Amniotic stem cell (primary cell): ENCODE measurements at regions not wholly inside any gene's neighbourhood (a gene's known extent, or its start where the extent isn't known, plus 50 kb on each side); places are given as distances from the start of the nearest gene placed in this dataset.
A peak's percentile ranks its signal among the peaks of the same experiment; 100 is the strongest.

ENCODE experiments used
- DNase-seq: peaks from one replicate; lab custom pipeline; 2025; lab: John Stamatoyannopoulos, UW

DNA sequence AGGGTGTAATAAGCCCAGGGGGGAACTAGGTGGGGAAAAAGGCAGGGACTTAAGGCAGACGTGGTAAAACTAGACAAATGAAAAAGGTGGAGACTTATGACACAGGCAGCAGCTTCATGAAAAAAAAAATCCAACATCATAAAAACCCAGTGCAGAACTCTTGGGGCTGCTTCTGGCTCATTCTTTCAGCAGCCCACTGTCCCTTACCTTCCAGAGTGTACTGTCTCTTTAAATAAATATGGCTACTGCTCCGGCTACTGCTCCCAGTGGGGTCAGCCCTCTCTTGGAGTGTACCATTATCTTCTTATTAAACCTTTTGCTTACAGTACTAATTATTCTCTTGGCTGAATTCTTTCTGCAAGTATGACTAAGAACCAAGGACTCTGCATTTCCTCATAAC, 699.5 kb downstream of the DSC3 start:
- no peak for DNase-seq

DNA sequence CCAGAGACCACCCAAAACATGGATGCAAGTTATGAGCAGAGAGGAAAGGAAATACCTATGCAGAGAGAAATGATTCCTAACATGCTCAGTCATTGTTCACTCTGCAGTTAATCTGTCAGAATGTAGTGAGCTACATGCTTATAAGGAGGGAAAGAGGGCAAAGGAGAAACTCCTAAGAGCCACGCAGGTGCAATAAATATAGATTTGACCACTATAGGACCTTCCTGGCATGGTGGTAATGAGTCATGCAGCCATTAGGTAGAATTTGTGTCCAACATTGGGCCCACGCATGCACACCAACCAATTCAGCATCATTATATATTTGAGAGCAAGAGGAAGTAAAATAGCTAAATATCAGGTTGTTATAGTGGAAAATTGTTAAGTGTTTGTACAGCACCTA, 699.9 kb downstream of the DSC3 start:
- no peak for DNase-seq

DNA sequence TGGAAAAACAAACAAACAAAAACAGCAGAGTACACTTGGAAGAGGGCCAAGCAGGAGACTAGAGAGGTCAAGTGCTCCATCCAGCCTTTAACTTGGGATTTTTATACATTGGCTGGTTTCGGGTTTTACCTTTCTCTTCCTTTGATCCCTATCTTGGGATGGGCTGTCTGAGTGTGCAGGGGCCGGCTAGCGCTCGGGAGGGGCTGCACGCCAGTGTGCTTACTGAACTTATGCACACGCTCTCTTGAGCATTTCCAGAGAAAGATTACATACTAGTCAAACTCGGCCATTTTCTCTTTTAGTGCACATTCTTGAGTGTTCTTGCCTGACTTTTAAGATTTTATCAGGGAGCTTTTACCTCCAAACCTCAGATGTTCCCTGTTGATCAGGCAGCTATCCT, 707.8 kb downstream of the DSC3 start:
- DNase-seq: no peak

DNA sequence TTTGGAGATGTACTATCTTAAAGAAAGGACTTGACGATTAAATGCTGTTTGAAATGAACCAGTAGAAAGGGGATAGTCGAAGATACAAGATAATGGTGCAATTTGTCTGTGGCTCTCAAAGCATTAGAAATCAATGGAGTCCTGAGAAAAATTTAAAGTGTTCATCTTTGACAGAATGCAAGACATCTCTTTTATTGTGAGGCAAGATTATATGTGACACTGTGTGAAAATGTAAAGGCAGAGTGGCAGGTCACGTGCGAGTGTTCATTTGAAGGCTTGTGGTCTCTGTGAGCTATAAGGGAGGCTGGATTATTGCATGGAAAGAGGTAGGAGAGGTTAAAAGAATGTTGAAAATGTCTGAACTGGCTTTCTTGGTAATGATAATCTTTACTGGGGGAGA, 709.2 kb downstream of the DSC3 start:
- no peak for DNase-seq

DNA sequence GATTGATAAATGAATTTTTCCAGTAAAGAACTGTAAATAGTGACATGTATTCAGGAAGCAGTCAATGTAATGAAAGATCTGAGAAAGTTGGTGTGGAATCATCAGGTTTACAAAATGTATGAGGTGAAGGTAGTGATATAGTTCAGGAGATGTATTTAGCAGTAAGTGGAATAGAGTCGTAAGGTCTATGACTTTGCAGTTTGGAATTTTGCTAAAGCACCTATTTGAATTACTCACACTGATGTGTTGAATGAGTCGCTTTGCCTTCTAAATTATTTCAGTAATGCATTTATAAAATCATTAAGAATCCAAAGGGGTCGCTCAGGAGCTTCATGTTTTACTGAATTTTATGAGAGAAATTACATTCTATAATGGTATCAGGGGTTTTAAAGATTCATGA, 713.7 kb downstream of the DSC3 start:
- no peak for DNase-seq

DNA sequence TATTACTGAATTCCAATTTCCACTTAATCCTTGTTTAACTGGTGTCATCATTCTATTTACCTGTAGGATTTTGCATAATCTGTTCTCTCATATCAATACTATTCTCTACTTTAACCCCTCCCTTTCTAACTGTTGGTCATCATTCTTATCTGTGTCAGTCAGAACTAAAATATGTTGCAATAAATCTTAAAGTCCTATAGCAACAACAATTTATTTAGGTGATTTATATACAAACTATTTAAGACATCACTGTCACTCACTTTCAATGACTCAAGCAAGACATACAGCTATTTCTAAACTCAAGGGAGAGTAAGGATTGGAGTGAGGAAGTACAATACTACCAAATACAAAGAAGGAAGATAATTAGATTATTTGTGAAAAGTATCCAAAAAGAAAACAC, 740.4 kb downstream of the DSC3 start:
- DNase-seq: no peak

DNA sequence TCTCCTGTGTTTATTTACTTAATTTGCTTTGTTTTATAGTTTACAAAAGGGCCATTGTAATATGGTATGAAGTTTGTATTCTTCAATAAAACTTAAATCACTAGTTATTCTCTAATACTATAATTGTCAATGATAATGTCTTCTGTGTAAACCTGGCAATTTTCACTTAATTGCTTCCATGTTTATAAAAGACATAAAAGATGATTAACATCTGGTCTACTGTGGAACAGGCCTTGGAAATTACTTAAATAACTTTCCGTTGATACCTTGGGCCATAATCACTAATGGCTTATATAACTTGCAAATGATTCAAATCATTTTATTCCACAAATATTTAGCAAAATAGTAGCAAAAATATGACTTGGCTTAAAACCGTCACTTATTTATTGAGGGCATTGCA, 743.8 kb downstream of the DSC3 start:
- DNase-seq: no peak

DNA sequence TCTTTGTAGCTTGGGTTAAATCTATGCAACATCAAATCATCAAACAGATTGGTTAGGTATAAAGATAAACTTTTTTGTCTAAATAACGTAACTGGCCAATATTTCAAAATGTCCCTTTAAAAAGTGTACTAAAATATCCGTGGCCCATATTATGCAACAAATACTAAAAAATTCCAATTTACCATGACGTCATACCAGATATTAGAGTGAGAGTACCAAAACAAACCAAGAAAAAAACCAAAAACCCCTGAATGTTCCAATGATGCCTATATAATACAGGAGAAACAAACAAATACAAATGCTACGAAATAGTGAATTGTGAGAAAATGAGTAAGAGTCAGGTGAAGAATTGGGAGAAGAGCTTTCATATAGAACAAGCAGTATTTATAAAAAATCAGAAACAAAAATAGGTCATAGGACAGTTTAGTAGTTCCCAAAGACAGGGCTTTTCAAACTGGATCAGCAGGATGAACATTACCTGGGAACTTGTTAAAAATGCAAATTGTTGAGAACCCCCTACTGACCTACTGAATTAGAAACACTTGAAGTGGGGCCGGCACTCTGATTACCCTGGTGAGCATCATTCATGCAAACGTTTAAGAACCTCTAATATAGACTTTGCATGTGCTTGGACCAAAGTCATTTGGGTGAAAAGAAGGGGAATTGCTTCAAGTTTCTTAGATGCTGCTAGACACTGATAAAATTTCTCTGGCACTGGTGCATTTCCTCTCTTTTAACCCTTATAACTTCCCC, 753.7 kb downstream of the DSC3 start:
- DNase-seq: no peak

DNA sequence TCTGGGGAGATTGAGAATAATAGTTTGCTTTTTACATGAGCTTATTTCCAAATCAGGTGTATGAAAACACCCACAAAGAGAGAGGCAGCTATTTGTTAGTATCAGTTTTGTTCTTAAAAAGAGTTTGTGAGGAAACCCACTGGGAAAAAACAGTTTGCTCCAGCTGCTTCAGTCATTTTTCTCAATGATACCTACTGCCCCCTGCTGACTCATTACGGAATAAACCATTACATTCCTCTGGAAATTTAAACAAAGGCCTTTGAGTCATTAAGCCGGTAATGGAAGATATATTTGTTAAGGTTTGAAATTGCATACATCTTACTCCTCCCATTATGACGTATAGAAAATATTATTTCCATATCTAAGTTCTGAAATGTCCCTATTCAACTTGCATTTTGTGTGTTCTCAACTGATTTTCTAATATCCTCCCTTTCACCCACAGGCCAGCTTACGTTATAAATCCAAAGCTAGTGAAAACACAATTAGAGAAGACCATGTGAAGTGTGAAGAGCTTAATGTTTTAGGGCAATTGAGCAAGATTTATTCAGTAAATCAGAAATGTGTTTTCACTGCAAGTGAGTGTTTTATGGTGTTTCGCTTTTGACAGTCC, 761.6 kb downstream of the DSC3 start:
- DNase-seq: peak; percentile 31

DNA sequence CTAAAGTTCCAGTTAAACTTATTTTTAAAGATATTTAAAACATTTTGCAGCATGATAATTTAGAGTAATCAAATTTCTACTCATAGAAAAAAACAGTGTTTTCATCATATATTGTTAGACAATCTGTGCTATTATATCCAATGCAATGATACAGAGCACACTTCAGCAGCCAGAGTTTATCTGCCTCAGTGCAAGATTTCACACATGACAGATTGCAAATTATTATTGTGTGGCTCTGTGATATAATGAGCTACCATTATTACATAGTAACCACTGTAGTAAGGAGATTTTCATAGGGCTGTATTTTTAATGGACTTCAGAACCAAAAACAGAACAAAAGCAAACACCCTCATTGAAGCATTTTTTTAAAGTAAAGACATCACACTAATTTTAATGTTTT, 762.4 kb downstream of the DSC3 start:
- no peak for DNase-seq

DNA sequence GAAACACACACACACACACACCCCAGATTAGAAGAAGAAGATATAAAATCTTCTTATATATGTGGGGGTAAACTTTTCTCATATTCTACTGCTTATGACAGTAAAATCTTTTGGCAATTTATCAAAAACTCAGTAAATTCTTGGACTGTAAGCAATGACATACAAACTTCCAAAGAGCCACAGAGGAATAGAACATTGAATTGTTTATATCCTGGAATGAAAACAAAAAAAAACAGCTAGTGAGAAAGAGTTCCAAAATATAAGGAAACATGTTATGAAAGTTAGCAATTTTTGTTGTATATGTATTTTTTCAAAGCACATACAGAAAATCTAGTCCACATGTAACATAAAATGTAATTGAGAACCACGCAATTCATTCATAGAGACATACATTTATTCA, 764.9 kb downstream of the DSC3 start:
- no peak for DNase-seq

DNA sequence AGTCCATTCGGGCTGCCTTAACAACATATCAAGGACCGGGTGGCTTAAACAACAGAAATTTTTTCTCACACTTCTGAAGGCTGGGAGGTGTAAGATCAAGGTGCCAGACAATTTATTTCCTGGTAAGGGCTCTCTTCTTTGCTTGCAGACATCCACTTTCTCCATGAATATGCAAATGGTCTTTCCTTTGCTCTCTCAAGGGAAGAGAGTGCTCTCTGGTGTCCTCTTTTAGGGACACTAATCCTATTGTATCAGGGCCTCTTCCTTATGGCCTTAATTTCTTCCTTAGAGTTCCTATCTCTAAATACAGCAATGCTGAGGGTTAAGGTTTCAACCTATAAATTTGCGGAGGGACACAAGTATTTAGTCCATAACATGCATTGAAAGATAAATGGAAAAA, 770.8 kb downstream of the DSC3 start:
- no peak for DNase-seq

DNA sequence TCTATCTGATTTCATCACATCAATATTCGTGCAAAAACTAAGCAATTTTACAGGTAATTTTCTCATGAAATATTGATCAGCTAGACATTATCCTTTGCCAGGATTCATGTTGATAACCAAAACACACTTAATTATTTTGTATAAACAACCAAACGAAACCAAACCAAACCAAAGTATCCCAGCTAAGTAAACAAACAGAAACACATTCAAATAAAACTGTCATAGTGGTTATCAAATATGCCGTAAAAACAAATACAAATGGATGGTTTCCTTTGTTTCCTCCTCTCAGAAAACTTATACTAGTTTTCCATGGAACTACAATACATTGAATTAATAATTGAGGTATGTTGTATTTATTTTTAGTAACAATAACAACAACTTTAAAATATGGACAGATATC, 777.4 kb downstream of the DSC3 start:
- DNase-seq: no peak

DNA sequence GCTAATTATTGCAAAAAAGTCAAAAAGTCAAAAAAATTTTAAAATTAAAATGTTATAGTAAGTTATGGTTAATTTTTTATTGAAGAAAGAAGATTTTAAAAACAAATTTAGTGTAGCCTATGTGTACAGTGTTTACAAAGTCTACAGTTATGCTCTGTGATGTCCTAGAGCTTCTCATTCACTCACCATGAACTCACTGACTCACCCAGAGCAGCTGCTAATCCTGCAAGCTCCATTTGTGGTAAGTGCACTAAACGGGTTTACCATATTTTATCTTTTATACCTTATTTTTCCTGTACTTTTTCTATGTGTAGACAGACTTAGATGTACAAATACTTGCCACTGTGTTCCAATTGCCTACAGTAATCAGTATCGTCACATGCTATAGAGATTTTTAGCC, 788.2 kb downstream of the DSC3 start:
- DNase-seq: no peak

DNA sequence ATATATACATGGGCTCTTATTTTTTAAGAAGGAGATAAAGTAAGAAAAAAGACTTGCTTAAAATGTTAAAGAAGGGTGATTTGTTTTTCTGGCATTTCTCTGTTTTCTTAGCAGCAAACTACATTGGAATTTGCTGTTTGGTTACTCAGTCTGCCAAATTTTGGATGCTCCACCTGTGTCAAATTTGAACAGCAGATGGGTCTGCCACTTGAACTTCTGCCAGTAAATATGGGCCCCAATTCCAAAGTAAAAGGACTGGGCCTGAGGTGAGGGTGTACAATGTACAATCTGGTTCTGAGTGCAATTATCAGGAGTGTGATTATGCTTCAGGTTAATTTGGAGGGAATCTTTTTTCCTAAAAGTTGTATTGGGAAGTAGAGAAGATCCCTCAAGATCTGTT, 794.5 kb downstream of the DSC3 start:
- DNase-seq: no peak

DNA sequence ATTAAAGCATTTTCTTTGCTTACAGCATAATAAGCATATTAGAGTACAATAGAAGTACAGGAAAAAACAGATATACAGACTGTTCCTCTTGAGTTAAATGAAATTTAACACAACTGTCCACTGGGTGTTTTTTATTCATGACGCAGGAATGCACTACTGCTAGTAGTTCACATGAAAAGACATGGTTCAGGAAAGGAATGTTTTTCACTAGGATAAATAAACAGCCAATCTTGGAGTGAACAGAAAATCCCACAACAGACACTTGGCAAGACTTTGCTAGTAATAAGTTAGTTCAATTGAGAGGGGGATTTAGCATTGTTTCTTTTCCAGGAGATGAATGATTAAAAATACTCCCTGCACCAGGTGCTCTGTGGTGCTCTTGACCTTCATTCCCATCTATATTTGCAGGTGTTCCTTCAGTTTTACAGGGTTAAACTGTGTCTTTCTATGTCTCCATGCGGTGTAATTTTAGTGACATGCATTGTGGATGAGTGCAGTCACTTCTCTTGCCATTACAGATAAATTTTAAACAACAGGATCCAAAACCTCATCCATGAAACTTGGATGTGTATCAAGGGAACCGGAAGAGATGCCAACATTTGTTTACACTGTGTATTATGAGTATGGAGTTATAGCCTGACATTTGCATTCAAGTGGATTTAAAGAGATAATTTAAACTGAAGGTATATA, 796.6 kb downstream of the DSC3 start:
- no peak for DNase-seq

DNA sequence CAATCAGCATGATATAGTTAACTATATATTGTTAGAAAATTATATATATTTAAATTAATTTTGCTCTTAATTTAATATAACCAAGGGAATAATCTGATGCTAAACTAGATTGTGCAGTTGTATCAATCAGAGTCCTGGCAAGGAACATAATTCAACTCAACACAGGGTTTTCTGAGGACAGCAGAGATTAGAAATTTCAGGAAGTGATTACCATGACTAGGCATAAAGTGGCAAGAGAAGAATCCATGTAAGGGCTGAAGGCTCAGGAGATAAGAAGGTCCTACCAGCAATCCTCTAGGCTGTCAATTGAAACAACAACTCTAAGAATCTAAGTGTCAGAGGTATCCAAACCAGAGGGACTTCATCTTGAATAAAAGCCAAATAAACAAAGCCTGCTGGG, 807.8 kb downstream of the DSC3 start:
- DNase-seq: no peak

DNA sequence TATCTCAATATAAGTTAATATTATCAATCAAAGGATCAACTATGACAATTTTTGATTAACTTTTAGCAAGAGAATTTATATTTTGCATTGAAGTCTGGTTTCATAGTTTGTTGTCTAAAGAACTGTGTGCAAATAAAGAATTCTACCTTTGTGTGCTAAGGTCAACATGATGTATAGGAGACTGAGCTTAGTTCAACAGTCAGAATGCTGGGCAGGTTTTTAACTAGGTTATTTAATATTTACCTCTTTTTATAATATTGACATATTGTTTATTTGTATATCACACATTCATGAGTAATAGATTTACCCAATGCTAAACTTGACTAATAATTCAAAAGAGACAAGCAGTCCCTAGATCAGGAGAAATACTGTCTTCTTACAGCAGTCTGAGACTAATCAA, 831.4 kb downstream of the DSC3 start:
- no peak for DNase-seq

DNA sequence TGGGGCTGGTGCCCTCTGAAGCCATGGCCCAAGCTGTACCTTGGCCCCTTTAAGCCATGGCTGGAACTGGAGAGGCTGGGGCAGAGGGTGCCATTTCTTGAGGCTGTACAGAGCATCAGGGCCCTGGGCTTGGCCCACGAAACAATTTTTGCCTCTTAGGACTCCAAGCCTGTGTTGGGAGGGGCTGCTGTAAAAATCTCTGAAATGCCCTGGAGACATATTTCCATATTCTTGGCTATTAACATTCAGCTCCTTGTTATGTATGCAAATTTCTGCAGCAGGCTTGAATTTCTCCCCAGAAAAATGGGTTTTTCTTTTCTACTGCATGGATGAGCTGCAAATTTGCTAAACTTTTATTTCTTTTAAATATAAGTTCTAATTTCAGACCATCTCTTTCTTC, 834.0 kb downstream of the DSC3 start:
- no peak for DNase-seq

DNA sequence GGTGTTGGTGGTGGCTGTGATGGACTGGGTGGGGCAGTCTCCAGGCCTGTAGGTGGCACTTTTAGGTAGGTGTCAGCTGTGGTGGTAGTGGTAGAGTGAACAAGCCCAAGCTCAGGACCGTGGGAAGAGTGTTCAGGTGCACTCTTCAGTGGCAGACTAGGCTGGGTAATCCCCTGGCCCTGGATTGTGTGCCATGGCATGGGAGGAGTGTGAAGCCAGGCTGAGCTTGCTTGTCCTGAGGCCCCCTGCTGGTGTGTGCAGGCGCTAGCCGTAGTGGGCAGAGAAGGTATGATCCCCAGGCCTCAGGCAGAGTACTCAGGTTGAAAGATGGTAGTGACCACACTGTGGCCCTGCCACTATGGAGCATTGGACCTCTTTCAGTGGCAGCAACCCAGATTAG, 850.3 kb downstream of the DSC3 start:
- DNase-seq: no peak

DNA sequence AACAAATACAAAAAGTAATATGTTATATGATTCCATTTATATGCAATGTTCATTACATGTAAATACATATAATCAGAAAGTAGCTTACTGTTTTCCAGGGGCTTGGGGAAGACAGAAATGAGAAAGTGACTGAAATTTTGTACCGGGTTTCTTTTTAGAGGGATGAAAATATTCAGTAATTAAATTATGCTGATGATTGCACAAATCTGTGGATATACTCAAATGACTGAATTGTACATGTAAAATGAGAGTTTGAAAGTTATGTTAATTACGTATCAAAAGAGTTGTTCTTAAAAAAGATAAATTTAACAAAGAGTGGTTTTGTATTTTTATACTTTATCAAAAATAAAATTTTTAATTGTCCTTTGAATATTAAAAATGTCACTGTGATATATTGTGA, 856.3 kb downstream of the DSC3 start:
- DNase-seq: no peak

DNA sequence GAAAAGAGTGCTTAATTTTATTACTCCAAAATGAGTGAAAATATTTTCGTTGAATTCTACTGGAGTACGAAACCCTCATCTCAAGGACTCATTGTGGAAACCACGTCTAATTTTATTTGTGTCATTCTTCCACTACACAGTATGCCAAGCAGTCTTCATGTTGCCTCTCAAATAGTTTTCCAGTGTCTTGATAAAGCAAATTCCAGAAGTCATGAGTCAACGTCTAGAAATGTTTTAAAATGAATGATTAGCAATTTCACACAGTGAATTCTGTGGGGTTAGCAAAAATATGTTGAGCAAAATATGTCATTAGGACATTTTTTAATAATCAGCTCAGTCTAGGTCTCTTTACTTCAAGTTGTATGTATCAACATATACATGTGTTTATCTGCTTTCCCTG, 865.5 kb downstream of the DSC3 start:
- no peak for DNase-seq

DNA sequence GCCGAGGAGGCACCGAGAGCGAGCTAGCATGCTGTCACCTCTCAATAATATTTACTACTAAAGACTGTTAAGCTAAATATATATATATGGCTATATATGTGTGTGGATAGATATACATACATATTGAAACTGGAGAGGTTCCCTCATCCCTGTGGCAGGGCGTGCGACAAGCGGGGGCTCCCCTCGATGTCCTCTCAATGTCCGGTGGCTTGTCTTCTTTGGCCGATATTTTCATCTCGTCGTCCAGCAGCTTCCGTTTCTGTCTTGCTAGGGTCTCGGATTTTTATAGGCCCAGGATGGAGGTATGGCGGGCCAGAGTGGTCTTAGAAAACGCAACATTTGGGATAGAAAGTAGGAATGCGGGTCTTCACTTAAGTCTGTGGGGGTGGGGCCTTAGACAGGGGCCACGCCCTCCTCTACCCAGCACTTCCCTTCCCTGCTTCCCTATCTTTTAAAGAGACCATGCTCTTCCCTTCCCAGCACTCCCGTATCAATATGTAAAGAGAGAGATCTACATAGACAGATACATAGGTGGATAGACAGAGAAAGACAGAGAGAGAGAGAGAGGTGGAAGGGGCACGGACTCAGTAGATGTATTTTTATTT, 866.8 kb downstream of the DSC3 start:
- DNase-seq: no peak
